SK-N-SH treated with all-trans-retinoic acid at 6 μM for 48 hours (cell line): ENCODE measurements at regions not wholly inside any gene's neighbourhood (a gene's known extent, or its start where the extent isn't known, plus 50 kb on each side); places are given as distances from the start of the nearest gene placed in this dataset.

Experiments
- CSDC2 ChIP-seq: fragments of 250-450 bp; sonication (Bioruptor Pico); IDR thresholded peaks from 2 replicates; pipeline ENCODE4 v1.5.0; 2020; ENCODE audit warnings: mild to moderate bottlenecking, moderate library complexity
- ISL1 ChIP-seq: fragments of 250-450 bp; sonication (Bioruptor Pico); IDR thresholded peaks from 2 replicates; pipeline ENCODE4 v2.1.2; 2022; ENCODE audit warnings: mild to moderate bottlenecking, moderate library complexity
- OSR1 ChIP-seq: fragments of 250-450 bp; sonication (Bioruptor Pico); IDR thresholded peaks from 2 replicates; pipeline ENCODE4 v1.8.0; 2022; ENCODE audit warnings: moderate library complexity, mild to moderate bottlenecking, inconsistent platforms
- PPARA ChIP-seq: fragments of 250-450 bp; sonication (Bioruptor Pico); IDR thresholded peaks from 2 replicates; pipeline ENCODE4 v1.5.0; 2020; ENCODE audit warnings: mild to moderate bottlenecking, borderline replicate concordance
- SNAI2 ChIP-seq: fragments of 250-450 bp; sonication (Bioruptor Pico); IDR thresholded peaks from 2 replicates; pipeline ENCODE4 v1.5.0; 2020; ENCODE audit warnings: mild to moderate bottlenecking, moderate library complexity
- ZC3H10 ChIP-seq: fragments of 250-450 bp; sonication (Bioruptor Pico); IDR thresholded peaks from 2 replicates; pipeline ENCODE4 v1.5.1; 2021; ENCODE audit warnings: mild to moderate bottlenecking, moderate library complexity
- ZFP30 ChIP-seq: fragments of 450-650 bp; formaldehyde crosslinking; IDR thresholded peaks from 2 replicates; pipeline ENCODE4 v1.5.0; 2022; ENCODE audit warnings: mild to moderate bottlenecking, moderate library complexity
- ZNF565 ChIP-seq: fragments of 450-650 bp; formaldehyde crosslinking; conservative IDR thresholded peaks from 2 replicates; pipeline ENCODE4 v1.5.0; 2020; ENCODE audit warnings: low read depth, mild to moderate bottlenecking, moderate library complexity
- TF ChIP-seq, protein P1 (sequence below): fragments of 250-450 bp; sonication (Bioruptor Pico); IDR thresholded peaks from 2 replicates; pipeline ENCODE4 v1.8.0; 2020; ENCODE audit warnings: mild to moderate bottlenecking, moderate library complexity, borderline replicate concordance

DNA sequence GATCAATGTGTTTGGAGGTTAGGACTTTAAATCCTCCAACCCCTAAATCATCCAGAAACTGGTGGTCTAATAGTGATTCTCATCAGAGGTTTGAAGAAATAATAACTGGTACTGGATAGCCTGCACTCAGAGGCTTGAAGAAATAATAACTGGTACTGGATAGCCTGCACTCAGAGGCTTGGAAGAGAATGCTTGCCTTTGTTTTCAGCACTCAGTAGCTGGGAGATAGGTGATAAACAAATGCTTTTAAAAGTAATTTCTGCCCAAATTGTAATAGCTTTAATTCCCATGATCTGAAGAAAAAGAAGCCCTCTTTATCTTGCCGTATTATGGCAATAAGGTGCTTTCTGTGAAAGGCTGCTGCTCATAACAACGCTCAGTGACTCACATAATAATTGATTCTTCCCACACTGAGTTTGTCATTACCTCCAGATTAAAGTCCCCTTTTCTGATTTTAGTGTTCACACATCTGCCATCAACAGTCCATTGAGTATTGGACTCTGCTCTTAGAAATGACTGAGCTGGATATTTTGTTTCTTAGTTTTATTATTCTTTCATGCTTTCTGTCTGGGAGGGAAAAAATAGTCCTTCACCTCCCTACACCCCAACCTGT, 112.3 kb upstream of the PHYHIPL start:
- TF ChIP-seq SNAI2 (no peak), ZFP30 (no peak), CSDC2 (CRISPR knock-in tag) (no peak), PPARA (CRISPR knock-in tag) (no peak), ISL1 (CRISPR knock-in tag) (no peak), ZC3H10 (no peak), OSR1 (CRISPR knock-in tag) (no peak), ZNF565 (no peak)
- TF ChIP-seq, protein P1, sequence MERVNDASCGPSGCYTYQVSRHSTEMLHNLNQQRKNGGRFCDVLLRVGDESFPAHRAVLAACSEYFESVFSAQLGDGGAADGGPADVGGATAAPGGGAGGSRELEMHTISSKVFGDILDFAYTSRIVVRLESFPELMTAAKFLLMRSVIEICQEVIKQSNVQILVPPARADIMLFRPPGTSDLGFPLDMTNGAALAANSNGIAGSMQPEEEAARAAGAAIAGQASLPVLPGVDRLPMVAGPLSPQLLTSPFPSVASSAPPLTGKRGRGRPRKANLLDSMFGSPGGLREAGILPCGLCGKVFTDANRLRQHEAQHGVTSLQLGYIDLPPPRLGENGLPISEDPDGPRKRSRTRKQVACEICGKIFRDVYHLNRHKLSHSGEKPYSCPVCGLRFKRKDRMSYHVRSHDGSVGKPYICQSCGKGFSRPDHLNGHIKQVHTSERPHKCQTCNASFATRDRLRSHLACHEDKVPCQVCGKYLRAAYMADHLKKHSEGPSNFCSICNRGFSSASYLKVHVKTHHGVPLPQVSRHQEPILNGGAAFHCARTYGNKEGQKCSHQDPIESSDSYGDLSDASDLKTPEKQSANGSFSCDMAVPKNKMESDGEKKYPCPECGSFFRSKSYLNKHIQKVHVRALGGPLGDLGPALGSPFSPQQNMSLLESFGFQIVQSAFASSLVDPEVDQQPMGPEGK (CRISPR knock-in tag): no peak
